Suprapubic skin (tissue), 3 donors: ENCODE measurements at regions not wholly inside any gene's neighbourhood (a gene's known extent, or its start where the extent isn't known, plus 50 kb on each side); places are given as distances from the start of the nearest gene placed in this dataset.

Source experiments
- CTCF ChIP-seq, 2 donors: fragments of 200-600 bp in 1 of 2; fragments of 450-650 bp in 1 of 2; sonication (generic) in 1 of 2; IDR thresholded peaks; one replicate each; pipeline ENCODE4 v1.5.1; 2016 to 2019; ENCODE audit warnings: antibody characterized with exemption in 2 of 2, mild to moderate bottlenecking in 1 of 2, moderate library complexity in 1 of 2
- POLR2A ChIP-seq, 2 donors: fragments of 450-650 bp; IDR thresholded peaks; one replicate each; pipeline ENCODE4 v1.6.1; 2017; ENCODE audit warnings: antibody characterized with exemption in 2 of 2, mild to moderate bottlenecking in 2 of 2, moderate library complexity in 2 of 2

DNA sequence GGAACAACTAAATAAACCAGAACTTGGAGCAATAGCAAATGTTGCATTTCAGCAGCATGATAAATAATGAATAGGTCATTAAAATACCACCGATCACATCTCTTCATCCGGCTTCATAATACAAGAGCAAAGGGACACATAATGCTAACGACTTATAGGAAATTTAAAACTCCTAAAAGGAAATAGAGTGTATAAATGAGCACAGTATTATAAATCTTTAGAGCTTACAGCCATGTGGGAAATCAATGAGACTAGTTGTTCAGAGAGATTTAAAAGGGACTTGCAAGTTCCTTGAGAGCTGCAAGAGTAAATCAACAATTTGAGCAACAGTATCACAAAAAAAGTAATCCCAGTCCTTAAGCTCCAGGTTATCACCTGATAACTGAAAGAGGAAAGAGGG is 677.0 kb downstream of the PLOD2 start:
- TF ChIP-seq POLR2A (IDR thresholded peaks at IDR 0.05) (no peak), CTCF (IDR thresholded peaks at IDR 0.05) (no peak)
